ENCODE measurements at regions not wholly inside any gene's neighbourhood (a gene's known extent, or its start where the extent isn't known, plus 50 kb on each side); places are given as distances from the start of the nearest gene placed in this dataset.

DNA sequence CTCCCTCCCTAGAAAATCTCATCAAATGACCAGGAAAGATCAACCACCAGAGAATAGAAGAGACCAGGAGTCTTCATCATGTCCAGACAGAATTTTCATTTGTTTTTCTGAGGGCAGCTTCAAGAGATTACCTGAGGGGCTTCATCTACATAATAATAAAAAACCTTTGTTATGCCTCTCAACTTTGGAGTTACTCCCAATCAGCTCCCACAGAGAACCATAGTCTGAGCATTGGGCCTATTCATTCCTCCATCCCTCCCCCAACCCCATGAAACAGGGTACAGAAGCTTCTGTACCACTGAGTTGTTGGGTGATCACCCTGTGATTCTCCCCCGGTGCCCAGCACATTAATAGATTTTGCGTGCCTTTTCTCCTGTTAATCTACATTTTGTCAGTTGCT, 53.3 kb upstream of the PRRC2C start:
- Histone ChIP-seq H3K23ac (ENCODE audit: insufficient read length) (no peak overlapping the region), H4K91ac (replicated peaks; ENCODE audit: insufficient read length, low read length) (no peak overlapping the region), H3K4me3 (ENCODE audit: extremely low read depth in 1 of 4, insufficient read depth in 2 of 4, low read depth in 3 of 4, low read length in 4 of 4) (peak overlapping the region in 2 of 4 experiments; percentile 3 to 42; a peak in 3 of 8 replicates), H3K27ac (ENCODE audit: low read depth, low read length) (peak overlapping the region; percentile 7; the same call in 1 of the 2 replicates), H3K27me3 (replicated peaks in 1 of 4; ENCODE audit: control insufficient read depth in 3 of 4, extremely low read depth in 1 of 4, insufficient read depth in 3 of 4, low read length in 3 of 4) (no peaks in the 10 kb centered on the region), H2BK5ac (ENCODE audit: low read depth, low read length) (peak overlapping the region; percentile 77; the same call in 1 of the 2 replicates), H3K4me1 (replicated peaks in 1 of 4; ENCODE audit: control insufficient read depth in 3 of 4, insufficient read depth in 4 of 4, low read length in 3 of 4) (peaks cover 7 to 41% (median 18%) of the 10 kb centered on the region in 4 experiments; a peak in 6 of 7 replicates), H3K4ac (replicated peaks; ENCODE audit: insufficient read length, low read depth, low read length) (no peak overlapping the region), H3K23me2 (ENCODE audit: low read depth, low read length) (no peaks in the 10 kb centered on the region; the same call in 1 of the 2 replicates), H3K4me2 (ENCODE audit: insufficient read depth in 1 of 2, low read depth in 2 of 2, low read length in 2 of 2) (peak overlapping the region; percentile 36 to 56; a peak in 2 of 4 replicates), H4K20me1 (replicated peaks in 1 of 2; ENCODE audit: control insufficient read depth in 1 of 2, insufficient read depth in 2 of 2, low read length in 2 of 2) (no peaks in the 10 kb centered on the region), H3K18ac (ENCODE audit: extremely low read depth, low read length) (no peak overlapping the region), H2AK5ac (ENCODE audit: low read depth, low read length) (no peak overlapping the region), H2BK15ac (ENCODE audit: low read length) (no peak overlapping the region), H3K56ac (replicated peaks; ENCODE audit: insufficient read length, low read depth, low read length) (no peak overlapping the region), H4K5ac (ENCODE audit: insufficient read length, low read depth, low read length) (no peak overlapping the region), H3K79me1 (ENCODE audit: low read depth, low read length) (no peaks in the 10 kb centered on the region), H2BK20ac (ENCODE audit: low read length) (no peak overlapping the region), H4K8ac (ENCODE audit: extremely low read depth, insufficient read depth, low read length) (no peak overlapping the region), H2BK12ac (ENCODE audit: low read depth, low read length) (no peak overlapping the region), H3K79me2 (ENCODE audit: control insufficient read depth in 1 of 2, insufficient read depth in 2 of 2, low read length in 2 of 2) (no peaks in the 10 kb centered on the region), H3K14ac (ENCODE audit: insufficient read length) (no peak overlapping the region), H3K36me3 (ENCODE audit: control insufficient read depth in 2 of 4, insufficient read depth in 4 of 4, low read length in 3 of 4) (no peaks in the 10 kb centered on the region; a peak in 1 of 8 replicates), H3K9me3 (ENCODE audit: insufficient read depth in 2 of 2, low read depth in 1 of 2, low read length in 1 of 2) (no peaks in the 10 kb centered on the region), H2BK120ac (replicated peaks; ENCODE audit: low read depth, low read length) (no peak overlapping the region), H3K9ac (replicated peaks in 1 of 4; ENCODE audit: extremely low read depth in 1 of 4, low read depth in 3 of 4, low read length in 3 of 4) (no peak overlapping the region), H2AFZ (ENCODE audit: low read length) (no peak overlapping the region)
- DNase-seq (ENCODE audit: low read depth in 1 of 2, low spot score in 2 of 2): peak in 1 of 2 experiments; percentile 44
- FAIRE-seq: peak; percentile 89
- ChIA-PET POLR2A (ENCODE audit: partially characterized antibody) (interaction anchor here (2.5 to 5.7 kb wide), 2 partner anchors 11 to 53 kb away, joined by 8 to 27 read pairs; partner anchors contain the start of gene PRRC2C), CTCF (ENCODE audit: partially characterized antibody) (interaction anchor here (0.6 to 2.4 kb wide), 3 partner anchors 10 to 16 kb away, joined by 3 to 9 read pairs (median 4); no protein-coding TSS in a partner anchor)
- 10% methylated on average over 2 of the region's 2 CpGs; no CpG with 5 or more reads in 1 of the 2 experiments for WGBS, 2 experiments (ENCODE audit: extremely low coverage in 1 of 2, insufficient coverage in 1 of 2, insufficient read length in 1 of 2, insufficient replicate concordance in 2 of 2, low coverage in 1 of 2, low lambda C conversion rate in 2 of 2, missing lambda C conversion rate in 1 of 2)
- TF ChIP-seq KDM5A (IDR thresholded peaks at IDR 0.05; ENCODE audit: low read length) (no peak), SIRT6 (IDR thresholded peaks at IDR 0.05; ENCODE audit: low read length) (no peak), CHD1 (IDR thresholded peaks at IDR 0.05; ENCODE audit: low read depth, low read length) (no peak), CBX5 (IDR thresholded peaks at IDR 0.05; ENCODE audit: low read depth, low read length) (no peak), HDAC6 (IDR thresholded peaks at IDR 0.05; ENCODE audit: low read depth, low read length) (no peak), GABPA (IDR thresholded peaks at IDR 0.05; ENCODE audit: borderline replicate concordance, insufficient read depth, low read length) (no peak), ATF3 (IDR thresholded peaks at IDR 0.05; ENCODE audit: insufficient read depth, low read depth, low read length) (no peak), EGR1 (IDR thresholded peaks at IDR 0.05; ENCODE audit: borderline replicate concordance, low read depth, low read length) (no peak), E2F6 (IDR thresholded peaks at IDR 0.05) (no peak)
- TF ChIP-seq, protein P1, sequence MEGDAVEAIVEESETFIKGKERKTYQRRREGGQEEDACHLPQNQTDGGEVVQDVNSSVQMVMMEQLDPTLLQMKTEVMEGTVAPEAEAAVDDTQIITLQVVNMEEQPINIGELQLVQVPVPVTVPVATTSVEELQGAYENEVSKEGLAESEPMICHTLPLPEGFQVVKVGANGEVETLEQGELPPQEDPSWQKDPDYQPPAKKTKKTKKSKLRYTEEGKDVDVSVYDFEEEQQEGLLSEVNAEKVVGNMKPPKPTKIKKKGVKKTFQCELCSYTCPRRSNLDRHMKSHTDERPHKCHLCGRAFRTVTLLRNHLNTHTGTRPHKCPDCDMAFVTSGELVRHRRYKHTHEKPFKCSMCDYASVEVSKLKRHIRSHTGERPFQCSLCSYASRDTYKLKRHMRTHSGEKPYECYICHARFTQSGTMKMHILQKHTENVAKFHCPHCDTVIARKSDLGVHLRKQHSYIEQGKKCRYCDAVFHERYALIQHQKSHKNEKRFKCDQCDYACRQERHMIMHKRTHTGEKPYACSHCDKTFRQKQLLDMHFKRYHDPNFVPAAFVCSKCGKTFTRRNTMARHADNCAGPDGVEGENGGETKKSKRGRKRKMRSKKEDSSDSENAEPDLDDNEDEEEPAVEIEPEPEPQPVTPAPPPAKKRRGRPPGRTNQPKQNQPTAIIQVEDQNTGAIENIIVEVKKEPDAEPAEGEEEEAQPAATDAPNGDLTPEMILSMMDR (IDR thresholded peaks at IDR 0.05; ENCODE audit: control extremely low read depth in 1 of 3, insufficient read depth in 1 of 3, low read depth in 1 of 3, low read length in 3 of 3): no peak

Measured in H1 (cell line).